ENCODE measurements at regions not wholly inside any gene's neighbourhood (a gene's known extent, or its start where the extent isn't known, plus 50 kb on each side); places are given as distances from the start of the nearest gene placed in this dataset.

DNA sequence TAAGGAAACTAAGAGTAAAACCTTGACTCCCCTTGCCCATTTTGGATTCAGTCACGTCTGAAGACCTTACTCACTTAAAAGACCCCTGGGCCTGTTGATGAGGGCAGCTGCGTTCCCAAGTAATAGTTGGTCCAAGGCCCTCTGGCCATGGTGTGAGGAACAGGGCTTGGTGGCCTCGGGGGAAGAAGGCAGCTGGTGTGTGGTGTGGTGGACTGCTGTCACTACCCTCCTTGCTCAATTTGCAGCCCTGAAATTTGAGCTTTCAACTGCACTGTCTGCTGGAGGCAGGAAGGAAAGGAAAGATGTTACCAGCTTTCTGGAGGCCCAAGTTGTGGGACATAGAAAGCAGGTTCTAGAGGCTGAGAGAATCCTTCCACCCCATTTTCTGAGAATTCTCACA lies 128.2 kb downstream of the SLC38A6 start:
- DNase-seq (ENCODE audit: low read depth): peak; percentile 58

DNA sequence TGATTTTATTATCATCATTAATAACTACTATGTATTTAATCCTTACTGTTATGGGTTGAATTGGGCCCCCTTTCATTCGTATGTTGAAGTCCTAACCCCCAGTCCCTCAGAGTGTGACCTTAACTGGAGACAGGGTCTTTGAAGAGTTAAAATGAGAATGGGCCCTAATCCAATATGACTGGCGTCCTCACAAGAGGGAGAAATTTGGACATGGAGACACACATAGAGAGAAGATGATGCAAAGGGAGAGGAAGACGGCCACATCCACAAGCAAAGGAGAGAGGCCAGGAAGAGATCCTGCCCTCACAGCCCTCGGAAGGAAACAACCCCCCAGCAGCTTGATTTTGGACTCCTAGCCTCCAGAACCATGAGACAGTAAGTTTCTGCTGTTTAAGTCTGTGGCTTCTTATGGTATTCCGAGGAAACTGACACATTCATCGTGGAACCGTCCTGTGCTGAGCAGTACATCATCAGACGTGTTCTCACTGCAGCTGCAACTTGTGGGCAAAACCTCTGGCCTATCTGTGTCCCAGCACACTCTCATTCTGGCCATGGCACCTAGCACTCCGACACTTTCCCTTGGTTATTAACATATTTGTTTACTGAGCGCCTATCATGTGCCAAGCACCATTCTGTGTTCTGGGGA lies 127.6 kb downstream of the SLC38A6 start:
- DNase-seq (ENCODE audit: low read depth): no peak

DNA sequence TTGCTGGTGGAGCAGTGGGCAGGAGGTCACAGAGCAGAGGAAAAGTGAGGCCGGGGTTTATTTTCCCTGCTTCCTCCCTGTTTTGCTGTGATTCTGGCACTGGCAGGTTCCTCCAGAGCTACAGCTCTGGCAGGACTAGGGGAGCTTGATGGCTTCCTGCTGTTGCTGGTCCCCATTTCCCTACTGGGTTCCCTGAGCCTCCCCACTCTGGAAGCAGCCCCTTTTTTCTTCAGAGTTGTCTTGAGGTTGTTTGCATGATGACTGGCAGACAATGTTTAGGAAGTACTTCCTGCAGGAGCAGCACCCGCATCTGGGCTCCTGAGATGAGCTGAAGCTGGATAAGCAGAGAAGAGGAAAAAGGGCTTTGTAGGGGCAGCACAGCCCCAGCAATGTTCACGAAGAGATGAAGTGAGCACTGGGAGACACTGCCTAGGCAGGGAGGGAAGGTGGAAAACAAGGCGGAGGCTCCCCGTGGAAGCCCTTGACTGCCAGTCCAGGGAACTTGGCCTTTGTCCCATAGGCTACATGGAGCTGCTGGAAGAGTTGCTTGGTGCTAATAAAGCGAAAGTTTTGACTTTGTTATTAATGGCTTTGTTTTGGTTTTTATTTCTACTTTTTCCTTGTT lies 126.9 kb downstream of the SLC38A6 start:
- no peak for DNase-seq (ENCODE audit: low read depth)

DNA sequence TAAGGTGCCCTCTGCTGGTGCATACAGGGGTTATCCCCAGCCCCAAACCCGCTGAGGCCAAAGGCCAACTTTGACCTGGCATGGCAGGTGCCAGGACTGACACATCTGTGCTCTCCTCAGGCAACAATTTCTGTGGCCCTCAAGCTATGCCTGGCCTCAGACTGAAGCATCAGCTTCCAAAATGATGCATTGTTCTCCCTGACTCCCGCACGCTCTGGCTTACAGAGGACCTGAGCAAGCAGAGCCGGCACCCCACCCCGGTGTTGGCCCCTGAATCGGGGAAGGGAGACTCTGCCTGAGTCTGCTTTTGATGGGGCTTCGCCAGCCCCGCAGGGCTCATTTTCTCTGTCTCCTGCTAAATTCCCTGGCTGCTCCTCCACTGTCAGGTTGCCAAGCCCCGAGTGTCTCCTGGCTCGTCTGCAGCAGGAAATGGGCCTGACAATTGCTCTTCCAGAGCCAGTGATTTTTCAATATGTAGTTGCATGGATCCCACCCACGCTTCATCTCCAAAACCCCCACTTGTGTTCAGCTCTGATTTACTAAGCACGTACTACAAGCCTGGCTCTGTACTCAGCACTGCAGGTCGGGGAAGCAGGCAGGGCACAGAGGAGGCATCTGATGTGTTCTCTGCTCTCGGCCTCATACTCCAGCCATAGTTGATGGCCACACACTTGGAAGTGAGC lies 126.1 kb downstream of the SLC38A6 start:
- DNase-seq (ENCODE audit: low read depth): peak; percentile 54

DNA sequence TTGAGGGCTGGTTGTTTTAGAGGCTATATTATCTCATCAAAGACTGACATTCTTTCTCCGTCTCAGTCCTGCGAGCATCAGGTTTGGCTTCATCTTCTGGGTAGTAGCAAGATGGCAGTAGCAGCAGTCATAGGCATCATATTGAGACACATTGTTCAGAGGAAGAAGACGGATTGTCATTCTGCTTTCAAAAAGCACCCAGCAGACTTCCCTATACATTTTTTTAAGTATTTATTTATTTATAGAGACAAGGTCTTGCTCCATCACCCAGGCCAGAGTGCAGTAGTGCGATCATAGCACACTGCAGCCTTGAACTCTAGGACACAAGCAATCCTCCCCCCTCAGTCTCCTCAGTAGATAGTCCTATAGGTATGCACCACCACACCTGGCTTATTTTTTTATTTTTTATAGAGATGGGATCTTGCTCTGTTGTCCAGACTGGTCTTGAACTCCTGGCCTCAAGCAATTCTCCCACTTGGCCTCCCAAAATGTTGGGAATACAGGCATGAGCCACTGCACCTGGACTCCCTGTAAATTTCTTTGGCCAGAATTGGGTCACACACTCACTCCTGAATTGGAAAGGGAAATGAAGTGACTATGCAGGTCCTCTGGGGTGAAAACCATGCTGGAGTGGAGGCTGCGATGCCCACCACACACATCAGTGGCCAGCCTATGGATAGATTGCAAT lies 125.4 kb downstream of the SLC38A6 start:
- no peak for DNase-seq (ENCODE audit: low read depth)

DNA sequence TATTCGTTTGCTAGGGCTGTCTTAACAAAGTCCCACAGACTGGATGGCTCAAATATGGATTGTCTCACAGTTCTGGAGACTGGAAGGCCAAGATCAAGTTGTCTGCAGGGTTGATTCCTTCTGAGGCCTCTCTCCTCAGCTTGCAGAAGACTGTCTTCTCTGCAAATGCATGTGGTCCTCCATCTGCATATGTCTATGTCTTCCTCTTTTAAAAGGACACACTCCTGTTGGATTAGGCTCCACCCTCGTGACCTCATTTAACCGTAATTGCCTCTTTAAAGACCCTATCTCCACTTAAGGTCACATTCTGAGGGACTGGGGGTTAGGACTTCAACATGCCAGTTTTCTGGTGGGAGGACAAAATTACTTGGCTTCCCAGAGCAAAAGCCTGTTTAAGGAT lies 123.3 kb downstream of the SLC38A6 start:
- no peak for DNase-seq (ENCODE audit: low read depth)

DNA sequence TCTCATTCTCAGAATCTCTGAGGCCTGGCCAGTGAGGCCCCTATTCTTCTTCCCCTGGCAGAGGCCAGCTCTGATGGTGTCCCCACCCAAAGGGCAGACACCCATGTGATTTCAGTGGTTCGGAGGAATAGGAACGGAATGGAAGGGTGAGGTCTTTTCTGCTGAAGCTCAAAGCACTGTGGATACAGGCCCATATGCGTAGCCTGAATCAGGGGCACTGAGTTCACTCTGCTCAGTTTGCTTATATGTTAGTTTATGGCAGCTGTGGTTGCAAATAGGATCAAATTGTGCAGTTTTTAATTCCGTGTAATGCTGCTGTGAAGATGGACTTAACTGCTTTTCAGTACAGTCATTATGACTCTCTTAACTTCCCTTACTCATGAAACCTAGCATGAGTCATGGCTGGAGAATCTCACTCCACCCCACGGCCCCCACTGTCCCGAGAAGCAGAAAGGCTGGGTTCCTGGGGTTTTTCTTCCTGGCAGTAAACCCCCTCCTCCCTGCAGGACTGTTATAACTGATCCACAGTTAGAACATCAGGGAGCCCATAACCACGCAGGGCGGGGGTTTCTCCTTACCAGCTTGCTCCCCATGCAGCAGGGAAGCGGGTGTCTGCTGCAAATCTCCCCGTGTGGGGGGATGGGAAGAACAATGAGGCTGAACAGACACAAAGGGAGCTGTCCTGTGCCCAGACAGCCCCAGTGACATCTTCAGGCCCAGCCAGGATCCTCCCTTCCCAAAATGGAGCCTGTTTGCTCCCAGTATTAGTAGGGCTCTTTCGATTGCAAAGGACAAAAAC lies 122.7 kb downstream of the SLC38A6 start:
- peak; percentile 100 for DNase-seq (ENCODE audit: low read depth)

DNA sequence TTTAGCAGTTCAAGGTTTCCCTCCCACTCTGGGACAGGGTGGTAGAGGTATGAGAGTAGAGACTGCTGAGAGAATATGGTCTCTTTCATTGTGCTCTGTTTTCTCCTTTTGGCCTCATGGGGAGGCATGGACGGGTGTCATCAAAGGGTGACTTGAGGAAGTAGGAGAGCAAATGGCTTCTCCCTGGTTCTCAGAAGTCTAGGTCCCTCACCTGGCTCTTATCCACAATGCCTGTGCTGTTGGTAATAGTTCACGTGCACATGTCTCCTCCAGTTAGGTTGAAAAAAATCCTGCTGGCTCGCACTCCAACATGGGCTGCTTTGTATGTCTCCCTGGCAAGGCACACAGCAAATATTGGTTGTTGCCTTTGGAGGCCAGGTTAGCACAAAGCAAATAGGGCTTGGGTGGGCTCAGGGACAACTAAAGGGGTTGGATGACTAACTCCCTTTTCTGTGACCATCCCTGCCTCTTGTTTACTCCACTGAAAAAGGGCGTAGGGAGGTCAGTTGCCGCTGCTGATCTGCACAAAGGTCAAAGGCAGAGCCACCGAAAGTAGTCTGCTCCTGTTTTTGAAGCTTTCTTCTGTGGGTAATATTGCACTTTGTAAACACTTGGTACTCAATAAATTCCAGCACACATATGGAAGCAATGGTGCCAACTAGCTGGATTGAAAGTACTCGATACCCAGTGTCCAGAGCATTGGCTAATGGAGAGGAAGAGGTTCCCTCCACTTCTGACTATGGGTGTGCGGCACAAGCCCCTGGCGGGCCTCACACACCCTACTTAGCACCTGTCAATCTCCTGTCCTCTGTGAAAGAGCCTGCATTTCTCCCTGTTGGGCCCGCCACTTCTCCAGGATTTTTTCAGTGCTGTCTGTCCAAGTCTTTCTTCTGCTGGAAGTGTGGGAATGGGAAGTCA lies 121.8 kb downstream of the SLC38A6 start:
- no peak for DNase-seq (ENCODE audit: low read depth)

Data from LHCN-M2 (cell line).